CD4-positive, alpha-beta T cell treated with Interleukin-17A for 1 hour (primary cell): ENCODE measurements at regions not wholly inside any gene's neighbourhood (a gene's known extent, or its start where the extent isn't known, plus 50 kb on each side); places are given as distances from the start of the nearest gene placed in this dataset.
A peak's percentile ranks its signal among the peaks of the same experiment; 100 is the strongest.

Experiments used
- DNase-seq: peaks from one replicate; pipeline ENCODE4 v3.0.0-alpha.2; 2020

- DNase-seq = no peak
Observed at GRCh38 chr9:91102269-91102668, 259.4 kb downstream of the AUH start.

DNA sequence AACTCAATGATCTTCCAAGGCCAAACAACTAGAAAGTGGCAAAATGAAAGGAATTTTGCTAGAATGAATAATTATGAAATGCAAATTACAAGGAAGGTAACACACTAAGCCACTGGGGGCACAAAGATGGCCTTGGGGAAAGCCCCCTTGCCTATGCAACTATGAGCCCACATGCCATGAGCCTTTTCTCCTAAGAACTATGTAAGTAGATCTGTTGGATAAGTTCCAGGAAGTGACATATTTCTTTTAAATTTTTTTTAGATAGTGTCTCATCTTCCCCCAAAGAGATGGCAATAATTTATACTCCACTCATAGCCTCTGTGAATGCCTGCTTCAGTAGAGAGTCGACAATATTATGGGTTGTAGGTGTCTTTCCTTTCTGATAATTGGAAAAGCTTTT, 257.8 kb downstream of the AUH start:
- no peak for DNase-seq

- DNase-seq = no peak
Observed at GRCh38 chr9:91106415-91107081, 255.2 kb downstream of the AUH start.

- no peak for DNase-seq
Observed at GRCh38 chr9:91111226-91111625, 250.5 kb downstream of the AUH start.

- DNase-seq = no peak
Observed at GRCh38 chr9:91111876-91112275, 249.8 kb downstream of the AUH start.

DNA sequence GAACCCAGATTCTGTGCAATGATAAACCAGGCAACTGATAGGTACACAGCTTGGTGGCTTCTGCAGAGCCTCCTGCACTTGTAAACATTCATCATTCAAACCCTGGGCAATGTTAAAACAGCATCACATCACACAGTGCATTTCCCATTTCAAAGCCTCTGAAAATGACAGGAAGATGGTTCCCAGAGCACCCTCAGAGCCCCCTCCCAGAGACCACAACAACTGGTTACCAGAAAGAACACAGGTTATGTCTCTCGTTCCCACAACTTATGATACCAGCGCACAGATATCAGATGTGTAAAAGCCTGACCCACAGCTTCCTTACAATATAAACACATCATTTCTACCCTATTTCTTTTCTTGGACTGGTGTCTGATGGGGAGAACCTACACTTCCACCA, 248.7 kb downstream of the AUH start:
- DNase-seq = no peak

DNA sequence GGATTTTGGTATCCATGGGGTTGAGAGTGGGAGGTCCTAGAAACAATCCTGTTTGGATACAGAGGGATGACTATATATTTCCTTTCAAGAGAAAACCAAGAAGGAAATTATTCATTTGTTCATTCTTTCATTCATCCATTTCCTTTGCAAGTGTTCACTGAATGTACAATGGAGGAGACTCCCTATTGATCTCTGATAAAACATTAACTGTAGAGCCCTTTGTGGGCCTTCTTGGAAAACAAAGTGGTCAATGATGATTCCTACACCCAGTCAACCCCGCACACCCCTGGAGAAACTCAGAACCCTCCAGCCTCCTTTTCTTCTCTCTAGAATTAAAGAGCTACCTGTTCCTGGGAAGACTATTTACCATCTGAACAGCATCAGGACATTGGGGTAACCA, 247.3 kb downstream of the AUH start:
- no peak for DNase-seq

DNA sequence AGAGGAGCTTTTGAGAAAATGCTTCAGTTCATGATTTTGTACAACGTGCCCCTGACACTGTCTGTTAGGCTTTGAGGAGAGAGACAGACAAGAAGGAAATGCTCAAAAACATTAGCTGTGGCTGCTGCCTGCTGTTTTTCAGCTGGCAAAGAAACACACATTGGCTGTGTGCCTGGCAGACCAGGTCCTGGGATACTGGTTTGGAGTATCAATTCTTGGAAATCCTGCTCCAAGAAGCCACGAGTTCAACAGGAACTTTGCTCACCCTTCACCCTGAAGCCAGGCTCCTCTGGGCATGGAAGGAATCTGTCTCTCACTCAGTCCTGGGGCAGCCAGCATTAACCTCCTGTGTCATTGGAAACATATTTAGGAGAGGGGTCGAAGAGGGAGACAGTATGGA, 245.5 kb downstream of the AUH start:
- no peak for DNase-seq

DNA sequence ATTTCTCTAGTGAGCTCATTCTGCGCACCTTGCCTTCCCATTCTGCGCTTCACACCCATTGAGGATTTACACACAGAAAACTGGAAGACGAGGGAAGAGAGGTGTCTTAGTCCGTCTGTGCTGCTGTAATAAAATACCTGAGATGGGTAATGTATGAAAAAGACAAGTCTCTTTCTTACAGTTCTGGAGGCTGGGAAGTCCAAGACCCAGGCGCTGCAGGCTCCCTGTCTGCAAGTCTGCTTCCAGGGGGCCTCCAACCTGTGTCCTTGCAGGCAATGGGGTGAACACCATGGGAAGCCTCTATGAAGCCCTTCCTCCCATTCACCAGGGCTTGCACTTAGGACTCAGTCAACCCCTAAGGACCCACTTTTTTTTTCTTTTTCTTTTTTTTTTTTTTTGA, 245.0 kb downstream of the AUH start:
- no peak for DNase-seq

- DNase-seq = no peak
Observed at GRCh38 chr9:91117474-91117891, 244.2 kb downstream of the AUH start.

GRCh38 chr9:91117959-91118703, 243.6 kb downstream of the AUH start:
- no peak for DNase-seq

GRCh38 chr9:91118704-91119025, 243.1 kb downstream of the AUH start:
- DNase-seq = no peak

GRCh38 chr9:91119142-91119541, 242.6 kb downstream of the AUH start:
- DNase-seq = no peak

- no peak for DNase-seq
Observed at GRCh38 chr9:91119679-91120078, 242.0 kb downstream of the AUH start.

GRCh38 chr9:91120200-91120599, 241.5 kb downstream of the AUH start:
- no peak for DNase-seq

DNA sequence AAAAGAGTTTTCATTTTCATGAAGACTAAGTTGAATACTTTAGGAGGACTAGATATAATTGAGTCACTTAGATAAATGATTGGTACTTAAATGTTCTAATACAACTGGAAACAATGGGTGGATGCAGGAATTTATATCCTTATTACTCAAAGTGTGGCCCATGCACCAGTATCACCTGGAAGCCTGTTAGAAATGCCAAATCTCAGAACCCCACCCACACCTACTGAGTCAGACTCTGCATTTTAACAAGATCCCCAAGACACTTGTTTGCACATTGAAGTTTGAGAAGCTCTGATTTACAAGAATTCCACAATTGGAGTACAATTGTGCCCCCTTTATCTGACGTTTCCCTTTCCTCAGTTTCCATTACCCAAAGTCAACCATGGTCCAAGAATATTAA, 239.0 kb downstream of the AUH start:
- DNase-seq = no peak

- no peak for DNase-seq
Observed at GRCh38 chr9:91126761-91127445, 234.8 kb downstream of the AUH start.

- no peak for DNase-seq
Observed at GRCh38 chr9:91127653-91128052, 234.1 kb downstream of the AUH start.

DNA sequence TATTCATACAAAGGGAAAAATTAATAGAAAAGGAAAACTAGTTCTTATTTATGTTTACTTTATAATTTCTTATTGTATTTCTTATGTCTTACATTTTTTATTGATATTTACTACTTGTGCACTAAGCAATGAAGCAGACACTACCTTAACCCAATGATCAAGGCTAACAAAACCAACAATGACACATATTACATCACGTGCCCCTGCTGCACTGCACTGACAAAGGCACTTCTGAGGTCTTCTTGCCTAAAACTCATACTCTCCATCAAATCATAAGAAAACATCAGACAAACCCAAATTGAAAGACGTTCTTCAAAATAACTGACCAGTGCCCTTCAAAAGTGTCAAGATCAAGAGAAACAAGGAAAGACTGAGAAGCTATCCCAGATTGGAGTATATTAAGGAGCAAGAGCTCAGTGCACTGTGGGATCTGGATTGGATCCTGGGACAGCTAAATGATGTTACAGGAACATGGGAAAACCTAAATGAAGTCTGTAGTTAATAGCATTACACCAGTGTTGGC, 230.9 kb downstream of the AUH start:
- no peak for DNase-seq

- peak; percentile 46 for DNase-seq
Observed at GRCh38 chr9:91131433-91131839, 230.3 kb downstream of the AUH start.

GRCh38 chr9:91132576-91133073, 229.1 kb downstream of the AUH start:
- DNase-seq = no peak

GRCh38 chr9:91134608-91135007, 227.1 kb downstream of the AUH start:
- no peak for DNase-seq

DNA sequence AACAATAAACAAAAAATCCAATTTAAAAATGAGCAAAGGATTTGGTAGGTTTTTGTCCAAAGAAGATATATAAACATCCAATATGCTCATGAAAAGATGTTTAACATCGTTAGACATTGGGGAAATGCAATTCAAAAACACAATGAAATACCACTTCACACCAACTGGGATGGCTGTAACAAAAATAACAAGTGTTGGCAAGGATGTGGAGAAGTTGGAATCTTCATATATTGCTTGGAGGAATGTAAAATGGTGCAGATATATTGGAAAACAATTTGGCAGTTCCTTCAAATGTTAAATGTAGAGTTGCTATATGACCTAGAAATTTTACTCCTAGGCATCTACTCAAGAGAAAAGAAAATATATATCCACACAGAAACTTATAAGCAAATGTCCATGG, 224.3 kb downstream of the AUH start:
- no peak for DNase-seq

- no peak for DNase-seq
Observed at GRCh38 chr9:91138760-91139159, 223.0 kb downstream of the AUH start.
